Panc1 (cell line): ENCODE measurements at regions not wholly inside any gene's neighbourhood (a gene's known extent, or its start where the extent isn't known, plus 50 kb on each side); places are given as distances from the start of the nearest gene placed in this dataset.

Source experiments
- ATAC-seq: fragments of 200-7000 bp; cut with Tn5 transposase; 2 replicates; pipeline ENCODE4 v1.9.1; 2020; ENCODE audit warnings: mild to moderate bottlenecking, moderate library complexity
- BruUV-seq: library from RNA; stranded (reverse); fragments of 400-500 nt; replicated peaks from 2 replicates; lab custom pipeline; 2021; lab: Mats Ljungman, UMichigan
- CTCF ChIA-PET: fragments of 300-600 bp; sonication (Branson Sonifier 250); formaldehyde crosslinking; loops from one replicate; lab custom pipeline; 2022; ENCODE audit warnings: antibody characterized with exemption; lab: Charles Lee
- POLR2A ChIA-PET: fragments of 300-600 bp; sonication (Branson Sonifier 250); formaldehyde crosslinking; loops from one replicate; lab custom pipeline; 2022; ENCODE audit warnings: antibody characterized with exemption; lab: Charles Lee
- DNase-seq: peaks from one replicate; pipeline ENCODE4 v3.0.0-alpha.2; 2010; ENCODE audit warnings: low read depth, low spot score
- H3K27ac ChIP-seq: 2 replicates; pipeline ENCODE4 v1.5.1; 2011; ENCODE audit warnings: mild to moderate bottlenecking, low read length, inconsistent platforms
- H3K27me3 ChIP-seq: fragments of 200-500 bp; sonication (Bioruptor generic); 2 replicates; pipeline ENCODE4 v1.6.0; 2014; ENCODE audit warnings: low read length, inconsistent platforms; ENCODE audit not compliant: control insufficient read depth, insufficient read depth
- H3K36me3 ChIP-seq: fragments of 200-500 bp; sonication (Bioruptor generic); 2 replicates; pipeline ENCODE4 v1.5.1; 2014; ENCODE audit warnings: inconsistent platforms, mild to moderate bottlenecking, low read length, moderate library complexity; ENCODE audit not compliant: control insufficient read depth, insufficient read depth
- H3K4me1 ChIP-seq: 2 replicates; pipeline ENCODE4 v1.5.1; 2011; ENCODE audit warnings: inconsistent platforms, mild to moderate bottlenecking, low read length, moderate library complexity; ENCODE audit not compliant: control insufficient read depth, insufficient read depth
- H3K4me3 ChIP-seq, 2 experiments: 2 replicates each; pipeline ENCODE4 v1.5.1; 2011 to 2012; ENCODE audit warnings: low read depth in 2 of 2, low read length in 2 of 2, mild to moderate bottlenecking in 2 of 2, inconsistent platforms in 1 of 2, moderate library complexity in 1 of 2
- H3K9me3 ChIP-seq: fragments of 200-500 bp; sonication (Bioruptor generic); 2 replicates; pipeline ENCODE4 v1.5.1; 2014; ENCODE audit warnings: low read depth, mild to moderate bottlenecking, inconsistent platforms, low read length, moderate library complexity; ENCODE audit not compliant: control insufficient read depth, insufficient read depth
- POLR2AphosphoS5 ChIP-seq: IDR thresholded peaks from 2 replicates; pipeline ENCODE4 v1.6.1; 2012; ENCODE audit warnings: mild to moderate bottlenecking, low read depth, low read length, moderate library complexity
- SIN3A ChIP-seq: IDR thresholded peaks from 2 replicates; pipeline ENCODE4 v1.6.1; 2012; ENCODE audit warnings: low read depth, mild to moderate bottlenecking, low read length, moderate library complexity, borderline replicate concordance; ENCODE audit not compliant: insufficient read depth
- TCF7L2 ChIP-seq: IDR thresholded peaks from 2 replicates; pipeline ENCODE4 v1.6.1; 2011; ENCODE audit warnings: mild to moderate bottlenecking, low read depth, low read length, inconsistent platforms
- in situ Hi-C: cut with HindIII; loops from 2 replicates; pipeline ENCODE4 v1.10.0; 2016; ENCODE audit warnings: low sequenced_read_pairs, low pct_unique_long_range_greater_than_20kb
- intact Hi-C: fragments of 100-400 bp; cut with micrococcal nuclease; formaldehyde crosslinking; loops from one replicate; pipeline ENCODE4 v1.10.0; 2022; ENCODE audit not compliant: unreplicated experiment
- TF ChIP-seq, protein P1 (sequence below), 2 experiments: IDR thresholded peaks; 2 replicates each; pipeline ENCODE4 v1.6.1; 2011 to 2012; ENCODE audit warnings: low read depth in 2 of 2, control low read depth in 1 of 2, low read length in 1 of 2, mild to moderate bottlenecking in 1 of 2, moderate library complexity in 1 of 2; ENCODE audit not compliant: insufficient read depth in 1 of 2
- TF ChIP-seq, protein P2 (sequence below): fragments of 450-650 bp; IDR thresholded peaks from 2 replicates; pipeline ENCODE4 v1.5.1; 2017; ENCODE audit warnings: mild to moderate bottlenecking

DNA sequence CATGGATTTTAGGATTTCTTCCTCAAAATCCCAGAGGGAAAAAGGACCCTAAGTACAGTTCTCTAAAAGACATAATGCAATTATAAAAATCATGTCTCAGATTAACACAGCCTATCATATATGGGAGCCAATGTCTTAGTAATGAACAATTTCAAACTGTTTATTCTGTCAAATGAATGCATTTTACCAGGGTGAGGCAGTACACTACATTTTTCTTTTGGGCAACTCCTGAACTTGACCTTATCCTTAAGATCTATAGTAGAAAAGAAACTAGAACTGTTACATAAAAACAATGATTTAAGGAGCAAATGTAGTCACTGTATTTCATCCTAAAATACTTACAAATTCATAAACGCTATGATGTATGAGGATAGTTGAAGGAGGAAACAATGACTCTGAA, 226.3 kb upstream of the B3GALT2 start:
- POLR2A ChIA-PET, result no interaction called here
- H3K4me3 ChIP-seq, result no peak overlapping the region
- no peaks in the 10 kb centered on the region for H3K27me3 ChIP-seq
- no peaks in the 10 kb centered on the region for H3K9me3 ChIP-seq
- no peaks in the 10 kb centered on the region for H3K4me1 ChIP-seq
- H3K27ac ChIP-seq, result no peak overlapping the region
- H3K36me3 ChIP-seq, result no peaks in the 10 kb centered on the region
- CTCF ChIA-PET, result no interaction called here
- TF ChIP-seq TCF7L2 (no peak), SIN3A (no peak), POLR2AphosphoS5 (no peak)
- TF ChIP-seq, protein P1, sequence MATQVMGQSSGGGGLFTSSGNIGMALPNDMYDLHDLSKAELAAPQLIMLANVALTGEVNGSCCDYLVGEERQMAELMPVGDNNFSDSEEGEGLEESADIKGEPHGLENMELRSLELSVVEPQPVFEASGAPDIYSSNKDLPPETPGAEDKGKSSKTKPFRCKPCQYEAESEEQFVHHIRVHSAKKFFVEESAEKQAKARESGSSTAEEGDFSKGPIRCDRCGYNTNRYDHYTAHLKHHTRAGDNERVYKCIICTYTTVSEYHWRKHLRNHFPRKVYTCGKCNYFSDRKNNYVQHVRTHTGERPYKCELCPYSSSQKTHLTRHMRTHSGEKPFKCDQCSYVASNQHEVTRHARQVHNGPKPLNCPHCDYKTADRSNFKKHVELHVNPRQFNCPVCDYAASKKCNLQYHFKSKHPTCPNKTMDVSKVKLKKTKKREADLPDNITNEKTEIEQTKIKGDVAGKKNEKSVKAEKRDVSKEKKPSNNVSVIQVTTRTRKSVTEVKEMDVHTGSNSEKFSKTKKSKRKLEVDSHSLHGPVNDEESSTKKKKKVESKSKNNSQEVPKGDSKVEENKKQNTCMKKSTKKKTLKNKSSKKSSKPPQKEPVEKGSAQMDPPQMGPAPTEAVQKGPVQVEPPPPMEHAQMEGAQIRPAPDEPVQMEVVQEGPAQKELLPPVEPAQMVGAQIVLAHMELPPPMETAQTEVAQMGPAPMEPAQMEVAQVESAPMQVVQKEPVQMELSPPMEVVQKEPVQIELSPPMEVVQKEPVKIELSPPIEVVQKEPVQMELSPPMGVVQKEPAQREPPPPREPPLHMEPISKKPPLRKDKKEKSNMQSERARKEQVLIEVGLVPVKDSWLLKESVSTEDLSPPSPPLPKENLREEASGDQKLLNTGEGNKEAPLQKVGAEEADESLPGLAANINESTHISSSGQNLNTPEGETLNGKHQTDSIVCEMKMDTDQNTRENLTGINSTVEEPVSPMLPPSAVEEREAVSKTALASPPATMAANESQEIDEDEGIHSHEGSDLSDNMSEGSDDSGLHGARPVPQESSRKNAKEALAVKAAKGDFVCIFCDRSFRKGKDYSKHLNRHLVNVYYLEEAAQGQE (IDR thresholded peaks at IDR 0.05; ENCODE audit: insufficient read depth in 1 of 2, low read depth in 2 of 2, low read length in 1 of 2), result no peak
- TF ChIP-seq, protein P2, sequence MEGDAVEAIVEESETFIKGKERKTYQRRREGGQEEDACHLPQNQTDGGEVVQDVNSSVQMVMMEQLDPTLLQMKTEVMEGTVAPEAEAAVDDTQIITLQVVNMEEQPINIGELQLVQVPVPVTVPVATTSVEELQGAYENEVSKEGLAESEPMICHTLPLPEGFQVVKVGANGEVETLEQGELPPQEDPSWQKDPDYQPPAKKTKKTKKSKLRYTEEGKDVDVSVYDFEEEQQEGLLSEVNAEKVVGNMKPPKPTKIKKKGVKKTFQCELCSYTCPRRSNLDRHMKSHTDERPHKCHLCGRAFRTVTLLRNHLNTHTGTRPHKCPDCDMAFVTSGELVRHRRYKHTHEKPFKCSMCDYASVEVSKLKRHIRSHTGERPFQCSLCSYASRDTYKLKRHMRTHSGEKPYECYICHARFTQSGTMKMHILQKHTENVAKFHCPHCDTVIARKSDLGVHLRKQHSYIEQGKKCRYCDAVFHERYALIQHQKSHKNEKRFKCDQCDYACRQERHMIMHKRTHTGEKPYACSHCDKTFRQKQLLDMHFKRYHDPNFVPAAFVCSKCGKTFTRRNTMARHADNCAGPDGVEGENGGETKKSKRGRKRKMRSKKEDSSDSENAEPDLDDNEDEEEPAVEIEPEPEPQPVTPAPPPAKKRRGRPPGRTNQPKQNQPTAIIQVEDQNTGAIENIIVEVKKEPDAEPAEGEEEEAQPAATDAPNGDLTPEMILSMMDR, result no peak
- in situ Hi-C loops (no loop called here), intact Hi-C loops (no loop called here)
- no TSS peak for BruUV-seq
- DNase-seq (no peak), ATAC-seq (no peak)

DNA sequence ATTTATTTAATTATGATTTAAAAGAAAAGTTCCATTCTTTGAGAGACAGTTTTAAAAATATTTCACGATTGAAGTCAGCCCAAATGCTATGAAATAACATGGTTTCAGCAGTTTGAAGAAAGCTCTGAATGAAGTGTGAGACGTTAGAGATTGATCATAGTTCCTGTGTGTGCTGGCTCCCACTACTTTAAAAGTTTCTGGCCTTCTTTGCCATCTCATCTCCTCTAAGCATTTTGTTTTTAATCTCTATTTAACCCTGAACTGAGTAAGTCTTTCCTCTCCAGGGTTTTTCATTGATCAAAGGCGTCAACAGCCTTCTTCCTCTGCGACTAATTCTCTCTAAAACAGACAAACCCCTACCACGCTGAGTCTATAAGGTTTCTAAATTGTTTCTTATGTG, 225.3 kb upstream of the B3GALT2 start:
- intact Hi-C loops, result no loop called here
- BruUV-seq, result no TSS peak
- CTCF ChIA-PET, result no interaction called here

More for the DNA sequence above, 225.3 kb upstream of the B3GALT2 start:
- POLR2A ChIA-PET, result no interaction called here
- no peak overlapping the region for H3K27ac ChIP-seq
- no peaks in the 10 kb centered on the region for H3K9me3 ChIP-seq
- H3K4me3 ChIP-seq, result no peak overlapping the region
- TF ChIP-seq SIN3A (no peak), TCF7L2 (no peak), POLR2AphosphoS5 (no peak)
- TF ChIP-seq, protein P1 (IDR thresholded peaks at IDR 0.05; ENCODE audit: insufficient read depth in 1 of 2, low read depth in 2 of 2, low read length in 1 of 2), result no peak
- TF ChIP-seq, protein P2, result no peak
- ATAC-seq (no peak), DNase-seq (no peak)
- H3K36me3 ChIP-seq, result no peaks in the 10 kb centered on the region
- no peaks in the 10 kb centered on the region for H3K27me3 ChIP-seq
- no peaks in the 10 kb centered on the region for H3K4me1 ChIP-seq
- in situ Hi-C loops, result no loop called here
